ENCODE measurements at regions not wholly inside any gene's neighbourhood (a gene's known extent, or its start where the extent isn't known, plus 50 kb on each side); places are given as distances from the start of the nearest gene placed in this dataset.

GRCh38 chr1:29460694-29461093 lies 224.4 kb downstream of the PTPRU start:
- no peak for DNase-seq (ENCODE audit: extremely low read depth in 1 of 2, low read depth in 1 of 2)

GRCh38 chr1:29460041-29460610 lies 223.8 kb downstream of the PTPRU start:
- DNase-seq (ENCODE audit: extremely low read depth in 1 of 2, low read depth in 1 of 2): no peak

- no peak for DNase-seq (ENCODE audit: extremely low read depth in 1 of 2, low read depth in 1 of 2)
These were observed 223.3 kb downstream of the PTPRU start for GRCh38 chr1:29459620-29459945.

- DNase-seq (ENCODE audit: extremely low read depth in 1 of 2, low read depth in 1 of 2): no peak
These were observed 222.7 kb downstream of the PTPRU start for GRCh38 chr1:29458737-29459619.

GRCh38 chr1:29457496-29458368 lies 221.4 kb downstream of the PTPRU start:
- DNase-seq (ENCODE audit: extremely low read depth in 1 of 2, low read depth in 1 of 2): no peak

- no peak for DNase-seq (ENCODE audit: extremely low read depth in 1 of 2, low read depth in 1 of 2)
These were observed 220.5 kb downstream of the PTPRU start for GRCh38 chr1:29456685-29457435.

DNA sequence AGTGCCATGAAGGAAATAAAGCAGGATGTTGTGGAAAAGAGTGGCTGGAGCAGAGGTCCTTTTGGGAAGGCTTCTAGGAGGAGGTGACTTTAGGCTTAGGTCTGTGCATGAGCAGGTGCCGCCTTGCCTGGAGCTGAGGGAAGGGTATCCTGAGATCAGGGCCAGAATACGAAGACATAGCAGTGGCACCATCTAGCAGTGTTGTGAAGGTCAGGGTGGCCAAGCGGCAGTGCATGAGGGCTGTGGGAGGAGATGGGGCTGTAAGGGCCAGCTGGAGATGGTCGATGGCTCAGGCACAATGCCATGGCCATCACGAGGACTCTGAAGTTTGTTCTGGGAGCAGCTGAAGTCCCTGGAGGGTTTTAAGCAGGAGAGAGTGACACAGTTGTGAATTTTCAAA lies 219.5 kb downstream of the PTPRU start:
- no peak for DNase-seq (ENCODE audit: extremely low read depth in 1 of 2, low read depth in 1 of 2)

DNA sequence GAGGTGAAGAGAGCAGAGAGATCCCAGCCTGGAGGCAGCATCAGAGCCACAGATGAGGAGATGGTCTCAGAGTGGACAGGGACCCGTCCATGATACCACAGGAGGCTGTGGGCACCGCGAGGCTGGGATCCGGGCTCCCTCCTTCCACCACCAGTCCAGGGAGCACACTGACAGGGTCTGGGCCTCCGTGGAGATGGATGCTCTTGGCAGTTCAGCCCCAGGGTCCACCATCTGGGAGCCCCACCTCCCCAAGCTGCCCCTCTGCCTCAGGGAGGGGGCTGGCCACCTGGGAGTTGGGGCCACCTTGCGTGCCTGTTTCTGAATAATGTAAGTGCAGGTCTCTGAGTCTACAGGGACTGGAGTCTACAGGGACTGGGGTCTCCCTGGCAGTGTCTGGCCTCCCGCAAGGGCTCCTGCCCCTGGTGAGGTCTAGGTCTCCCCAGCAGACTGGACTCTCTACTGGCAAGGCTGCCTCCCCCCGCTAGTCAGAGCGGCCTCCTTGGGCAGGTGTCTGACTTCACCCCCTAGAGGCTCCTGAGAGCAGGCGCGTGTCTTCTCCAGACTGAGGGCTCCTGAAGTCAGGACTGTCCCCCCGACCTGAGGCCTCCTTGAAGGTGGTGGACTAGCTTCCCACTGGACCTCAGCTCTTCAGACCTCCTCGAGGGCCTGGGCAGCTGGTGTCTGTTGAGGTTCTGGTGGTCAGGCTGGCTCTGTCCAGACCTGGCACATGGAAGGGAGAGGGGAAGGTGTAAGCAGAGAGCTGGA lies 218.5 kb downstream of the PTPRU start:
- DNase-seq (ENCODE audit: extremely low read depth in 1 of 2, low read depth in 1 of 2): no peak

GRCh38 chr1:29453502-29454240 lies 217.3 kb downstream of the PTPRU start:
- no peak for DNase-seq (ENCODE audit: extremely low read depth in 1 of 2, low read depth in 1 of 2)

GRCh38 chr1:29452463-29453230 lies 216.3 kb downstream of the PTPRU start:
- DNase-seq (ENCODE audit: extremely low read depth in 1 of 2, low read depth in 1 of 2): no peak

- no peak for DNase-seq (ENCODE audit: extremely low read depth in 1 of 2, low read depth in 1 of 2)
These were observed 215.1 kb downstream of the PTPRU start for GRCh38 chr1:29451368-29451892.

DNA sequence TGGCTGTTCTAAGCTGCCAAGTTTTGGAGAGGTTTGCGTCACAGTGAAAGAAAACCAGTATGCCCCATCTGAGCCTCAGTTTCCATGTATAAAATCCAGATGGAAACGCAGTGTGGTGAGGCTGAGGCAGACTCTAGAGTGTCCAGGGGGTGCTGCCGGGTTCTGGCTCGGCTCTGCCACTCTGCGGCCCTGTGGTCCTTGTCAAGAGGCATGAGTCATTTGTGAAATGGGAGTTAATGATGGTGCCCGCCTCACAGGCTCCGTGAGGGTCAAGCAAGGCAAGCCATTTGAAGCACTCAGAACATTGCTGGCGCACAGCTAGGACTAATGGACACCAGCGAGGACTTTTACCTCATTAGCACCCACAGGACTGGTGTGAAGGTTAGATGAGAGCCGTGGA lies 214.3 kb downstream of the PTPRU start:
- DNase-seq (ENCODE audit: extremely low read depth in 1 of 2, low read depth in 1 of 2): no peak

DNA sequence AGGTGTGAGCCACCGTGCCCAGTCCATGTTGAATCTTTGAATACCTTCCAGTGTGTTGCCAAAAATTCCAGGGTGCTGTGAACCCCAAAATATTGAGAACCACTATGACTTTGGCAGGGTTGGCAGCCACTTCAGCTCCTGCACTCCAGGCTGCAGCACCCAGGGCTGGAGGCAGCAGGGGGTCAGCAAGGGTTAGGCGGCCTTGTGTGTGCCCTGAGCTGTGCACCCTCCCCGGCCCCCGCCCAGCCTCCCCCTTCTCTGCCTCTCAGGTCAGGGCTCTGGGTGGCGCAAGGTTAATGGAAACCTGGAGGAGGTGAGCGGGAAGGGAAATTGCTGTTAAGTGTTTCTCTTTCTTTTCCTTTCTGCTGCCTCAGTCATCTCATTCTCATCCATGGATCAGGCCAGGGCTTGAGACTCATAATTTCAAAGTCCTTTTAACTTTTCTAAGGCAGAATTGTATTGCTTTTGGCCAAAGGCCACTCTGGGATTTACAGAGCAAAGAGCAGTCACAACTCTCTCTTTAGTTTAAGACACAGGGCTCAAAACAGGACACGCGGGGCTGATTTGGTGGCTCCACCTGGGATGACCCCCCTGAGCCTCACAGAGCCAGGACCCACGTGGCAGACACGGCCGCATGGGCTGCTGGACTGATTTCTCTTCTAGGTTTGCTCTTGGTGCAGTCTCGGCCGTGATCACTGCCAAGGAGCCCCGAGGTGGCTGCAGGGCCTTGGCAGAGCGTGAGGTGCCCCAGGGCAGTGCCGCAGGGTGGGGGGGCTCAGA lies 212.3 kb downstream of the PTPRU start:
- DNase-seq (ENCODE audit: extremely low read depth in 1 of 2, low read depth in 1 of 2): no peak

DNA sequence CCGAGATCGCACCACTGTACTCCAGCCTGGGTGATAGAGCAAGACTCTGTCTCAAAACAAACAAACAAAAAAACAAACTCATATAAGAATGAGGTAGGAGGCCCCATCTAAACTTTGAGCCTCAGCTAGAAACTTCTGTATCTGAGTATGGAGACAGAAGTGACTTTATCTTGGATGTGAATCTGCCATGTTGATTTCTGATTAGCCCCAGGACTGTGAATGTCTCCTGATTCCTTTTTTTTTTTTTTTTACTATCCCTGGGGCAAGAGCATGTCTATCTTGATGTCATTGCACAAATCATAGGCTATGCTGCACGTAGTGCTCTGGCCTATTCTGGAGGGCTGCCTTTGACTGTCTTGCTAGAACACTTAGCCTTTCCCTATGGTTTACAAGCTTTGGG lies 211.0 kb downstream of the PTPRU start:
- no peak for DNase-seq (ENCODE audit: extremely low read depth in 1 of 2, low read depth in 1 of 2)

DNA sequence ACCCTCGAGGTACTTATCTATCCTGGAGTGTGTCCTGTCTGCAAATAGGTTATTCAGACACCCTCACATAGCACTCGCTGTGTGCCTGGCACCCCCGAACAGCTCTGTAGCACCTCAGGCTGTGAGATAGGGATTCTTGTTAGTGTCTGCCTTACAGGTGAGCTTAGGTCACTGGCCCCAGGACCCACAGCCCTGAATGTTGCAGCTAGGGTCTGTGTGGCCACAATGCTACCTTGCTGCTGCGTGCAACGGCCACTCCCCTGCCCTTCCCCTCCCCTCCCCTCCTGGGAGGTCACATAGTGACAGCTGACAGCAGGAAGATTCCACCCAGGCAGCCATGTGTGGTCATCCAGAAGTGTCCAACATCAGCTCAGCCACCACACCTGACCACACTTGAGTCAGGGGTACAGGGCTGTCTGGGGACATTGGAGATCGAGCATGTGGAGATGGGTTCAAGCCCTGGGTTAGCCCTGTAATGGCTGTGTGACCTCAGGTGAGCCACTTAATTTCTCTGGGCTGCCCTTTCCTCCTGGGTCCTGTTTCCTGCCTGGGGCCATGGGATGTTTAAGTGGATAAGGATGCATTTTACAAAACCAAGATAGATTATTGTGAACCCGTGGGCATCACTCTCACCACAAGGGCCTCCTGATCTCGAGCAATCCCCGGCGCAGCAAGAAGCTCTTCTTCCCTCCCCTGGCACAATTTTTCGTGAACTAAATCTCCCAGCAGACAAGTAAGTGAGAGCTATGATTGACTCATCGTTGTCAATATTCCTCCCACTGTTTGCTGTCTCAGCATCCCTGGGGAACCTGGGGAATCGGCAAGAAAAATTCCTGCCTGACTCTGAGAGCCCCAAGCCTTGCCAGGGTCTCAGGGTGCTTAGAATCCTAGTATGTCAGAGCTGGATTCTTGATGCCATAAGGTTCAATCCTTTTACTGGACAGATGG lies 208.7 kb downstream of the PTPRU start:
- DNase-seq (ENCODE audit: extremely low read depth in 1 of 2, low read depth in 1 of 2): no peak

- no peak for DNase-seq (ENCODE audit: extremely low read depth in 1 of 2, low read depth in 1 of 2)
These were observed 207.9 kb downstream of the PTPRU start for GRCh38 chr1:29444081-29444715.

Data from activated CD8-positive, alpha-beta memory T cell treated with anti-CD3 and anti-CD28 coated beads for 1 hour (primary cell).